ENCODE measurements at regions not wholly inside any gene's neighbourhood (a gene's known extent, or its start where the extent isn't known, plus 50 kb on each side); places are given as distances from the start of the nearest gene placed in this dataset.

GRCh38 chr1:192925609-192926008 is 116.8 kb downstream of the RGS2 start (continued):
- no peak for TF ChIP-seq ZNF518B (CRISPR knock-in tag; IDR thresholded peaks at IDR 0.05)
- no peak for TF ChIP-seq GTF2E2 (tag; IDR thresholded peaks at IDR 0.05)
- TF ChIP-seq ZNF12 (CRISPR knock-in tag; IDR thresholded peaks at IDR 0.05): no peak
- TF ChIP-seq TSHZ1 (CRISPR knock-in tag; IDR thresholded peaks at IDR 0.05): no peak
- no peak for TF ChIP-seq SNAPC5 (CRISPR knock-in tag; IDR thresholded peaks at IDR 0.05)
- TF ChIP-seq ESRRA (IDR thresholded peaks at IDR 0.05; ENCODE audit: borderline replicate concordance, low read depth): no peak
- no peak for TF ChIP-seq HDAC6 (IDR thresholded peaks at IDR 0.05; ENCODE audit: low read depth, low read length)
- TF ChIP-seq EWSR1 (IDR thresholded peaks at IDR 0.05; ENCODE audit: borderline replicate concordance, low read depth, partially characterized antibody): no peak

All from K562 (cell line).